Spinal cord (tissue), 9 donors: ENCODE measurements at regions not wholly inside any gene's neighbourhood (a gene's known extent, or its start where the extent isn't known, plus 50 kb on each side); places are given as distances from the start of the nearest gene placed in this dataset.
"Not testable (repeated sequence)": the region's sequence is repeated elsewhere in the genome, so short reads cannot be mapped to it uniquely, and the experiment has no call there.

ENCODE experiments used
- DNase-seq, 6 donors: peaks; one replicate each; pipeline versions ENCODE4 v3.0.0 to v3.0.0-alpha.2; 2013 to 2015; ENCODE audit warnings: low spot score in 6 of 6, low read depth in 4 of 6
- H3K27ac ChIP-seq: one replicate; pipeline ENCODE4 v1.5.1; 2013; ENCODE audit warnings: low read depth, low read length, control low read depth
- H3K27me3 ChIP-seq: one replicate; pipeline ENCODE4 v1.6.1; 2013; ENCODE audit warnings: low read length; ENCODE audit not compliant: control insufficient read depth, insufficient read depth
- H3K36me3 ChIP-seq: one replicate; pipeline ENCODE4 v1.6.1; 2013; ENCODE audit warnings: low read length; ENCODE audit not compliant: control insufficient read depth, insufficient read depth
- H3K4me1 ChIP-seq: one replicate; pipeline ENCODE4 v1.6.1; 2013; ENCODE audit warnings: low read length; ENCODE audit not compliant: control insufficient read depth, insufficient read depth
- H3K4me3 ChIP-seq: one replicate; pipeline ENCODE4 v1.5.1; 2013; ENCODE audit warnings: low read depth, low read length, control low read depth
- H3K9me3 ChIP-seq: one replicate; pipeline ENCODE4 v1.6.1; 2013; ENCODE audit warnings: low read length; ENCODE audit not compliant: control insufficient read depth, insufficient read depth
- WGBS: methylation state at CpG from one replicate; pipeline ENCODE4 v1.1.5; 2013; ENCODE audit warnings: missing lambda C conversion rate; ENCODE audit not compliant: insufficient coverage; 5-methylcytosine and 5-hydroxymethylcytosine counted together
- donor health status: healthy.

DNA sequence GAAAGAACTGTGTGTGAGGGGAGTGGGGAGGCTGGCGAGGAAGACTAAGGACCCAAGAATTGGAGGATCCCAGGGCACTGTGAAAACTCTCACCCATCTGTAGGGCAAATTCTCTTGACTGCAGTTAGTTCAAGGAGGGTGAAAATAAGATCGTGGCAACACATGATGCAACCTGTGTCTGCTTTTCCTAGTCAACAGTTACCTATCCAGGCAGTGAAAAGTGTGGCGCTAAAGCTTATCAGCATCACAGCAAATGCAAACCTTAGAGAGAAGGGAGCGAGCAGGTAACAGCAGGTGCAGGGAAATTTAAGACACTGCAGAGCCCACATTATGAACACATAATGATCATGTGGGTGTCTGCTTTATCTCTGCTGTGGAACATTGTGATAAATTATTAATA is 97.7 kb upstream of the SGK1 start:
- Histone ChIP-seq H3K9me3 (no peaks in the 10 kb centered on the region), H3K27me3 (no peaks in the 10 kb centered on the region), H3K27ac (no peak overlapping the region), H3K36me3 (no peaks in the 10 kb centered on the region), H3K4me3 (no peak overlapping the region), H3K4me1 (no peaks in the 10 kb centered on the region)
- 63% methylated on average over 1 of the region's 4 CpGs for WGBS
- DNase-seq: peak in 1 of 6 donors; percentile 67

DNA sequence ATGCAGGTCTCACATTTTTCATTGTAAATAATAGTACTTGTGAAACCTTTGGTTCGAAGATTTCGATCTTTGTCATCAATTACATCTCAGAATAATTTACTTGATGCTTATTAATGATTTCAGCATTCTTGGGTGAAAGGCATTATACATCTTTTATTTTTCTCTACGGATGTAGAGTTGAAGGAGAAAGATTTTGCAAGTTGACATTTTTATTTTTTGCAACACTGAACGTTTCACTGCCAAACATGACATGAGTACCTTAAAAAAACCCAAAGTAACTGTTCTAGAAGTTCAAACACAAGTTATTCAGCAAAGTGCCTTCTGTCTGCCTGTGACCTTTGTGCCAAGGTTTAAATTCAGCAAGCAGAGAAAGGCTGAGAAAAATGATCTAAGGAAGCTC is 97.3 kb upstream of the SGK1 start:
- H3K4me1 ChIP-seq: peaks cover under 1% of the 10 kb centered on the region
- no CpG with 5 or more reads among the region's 4 CpGs for WGBS
- no peak overlapping the region for H3K27ac ChIP-seq
- H3K27me3 ChIP-seq: no peaks in the 10 kb centered on the region
- H3K36me3 ChIP-seq: no peaks in the 10 kb centered on the region
- DNase-seq: no peak
- no peaks in the 10 kb centered on the region for H3K9me3 ChIP-seq
- no peak overlapping the region for H3K4me3 ChIP-seq

DNA sequence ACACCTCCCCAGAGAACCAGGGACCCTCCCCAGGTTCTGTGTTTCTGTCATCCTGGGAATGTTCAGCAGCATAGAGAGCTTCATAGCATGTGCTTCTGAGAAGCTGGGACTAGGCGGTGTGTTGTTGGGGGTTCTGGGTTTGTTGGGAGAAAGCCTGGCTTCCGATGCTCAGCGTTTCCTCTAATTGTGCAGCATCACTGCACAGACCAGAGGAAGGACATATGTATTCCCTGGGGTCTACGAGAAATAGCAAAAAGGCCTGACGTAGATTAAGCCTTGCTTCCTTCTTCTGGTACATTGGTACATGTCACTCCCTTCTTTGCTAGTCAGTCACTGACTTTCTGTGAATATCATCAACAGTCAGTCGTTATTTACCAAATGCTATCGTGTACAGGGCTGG is 96.9 kb upstream of the SGK1 start:
- WGBS: 76% methylated on average over 3 of the region's 7 CpGs
- Histone ChIP-seq H3K27me3 (no peaks in the 10 kb centered on the region), H3K4me3 (no peak overlapping the region), H3K36me3 (no peaks in the 10 kb centered on the region), H3K4me1 (peaks cover 3% of the 10 kb centered on the region), H3K27ac (no peak overlapping the region), H3K9me3 (no peaks in the 10 kb centered on the region)
- no peak for DNase-seq

- Histone ChIP-seq H3K36me3 (no peaks in the 10 kb centered on the region), H3K4me1 (peaks cover 3% of the 10 kb centered on the region), H3K9me3 (no peaks in the 10 kb centered on the region), H3K4me3 (no peak overlapping the region), H3K27me3 (no peaks in the 10 kb centered on the region), H3K27ac (no peak overlapping the region)
- no CpG with 5 or more reads among the region's 1 CpG for WGBS
- no peak for DNase-seq
Measured at GRCh38 chr6:134413241-134413643, 95.3 kb upstream of the SGK1 start.

- WGBS: 73% methylated on average over 1 of the region's 1 CpG
- no peaks in the 10 kb centered on the region for H3K36me3 ChIP-seq
- no peak overlapping the region for H3K4me3 ChIP-seq
- no peak overlapping the region for H3K27ac ChIP-seq
- H3K27me3 ChIP-seq: no peaks in the 10 kb centered on the region
- peak in 1 of 6 donors; percentile 19 for DNase-seq
- H3K4me1 ChIP-seq: peaks cover 3% of the 10 kb centered on the region
- H3K9me3 ChIP-seq: no peaks in the 10 kb centered on the region
Measured at GRCh38 chr6:134410541-134410940, 92.6 kb upstream of the SGK1 start.

DNA sequence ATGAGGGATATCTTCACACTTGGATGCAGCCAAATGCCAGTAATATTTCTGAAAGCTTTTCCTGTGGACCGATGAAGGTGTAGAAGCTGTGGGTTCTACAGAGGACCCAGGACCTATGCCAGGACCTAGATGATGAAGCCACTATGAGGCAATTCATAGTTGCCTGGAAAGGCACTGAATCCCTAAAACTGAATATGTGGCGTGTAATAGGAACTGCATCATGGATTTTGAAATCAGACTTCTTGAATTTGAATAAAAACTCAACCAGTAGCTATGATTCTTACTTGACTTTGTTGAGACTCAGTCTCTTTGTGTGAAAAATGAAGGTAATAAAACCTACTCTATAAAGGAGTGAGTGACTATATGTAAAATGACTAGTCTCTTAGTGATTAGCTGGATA is 89.9 kb upstream of the SGK1 start:
- H3K27ac ChIP-seq: no peak overlapping the region
- no peaks in the 10 kb centered on the region for H3K9me3 ChIP-seq
- H3K27me3 ChIP-seq: no peaks in the 10 kb centered on the region
- peaks cover 3% of the 10 kb centered on the region for H3K4me1 ChIP-seq
- WGBS: 91% methylated on average over 1 of the region's 2 CpGs
- DNase-seq: no peak
- H3K36me3 ChIP-seq: no peaks in the 10 kb centered on the region
- H3K4me3 ChIP-seq: no peak overlapping the region

- Histone ChIP-seq H3K4me3 (no peak overlapping the region), H3K9me3 (no peaks in the 10 kb centered on the region), H3K4me1 (peaks cover 3% of the 10 kb centered on the region), H3K27ac (no peak overlapping the region), H3K27me3 (no peaks in the 10 kb centered on the region), H3K36me3 (no peaks in the 10 kb centered on the region)
- no peak for DNase-seq
- WGBS: 98% methylated on average over 6 of the region's 7 CpGs
Measured at GRCh38 chr6:134406311-134406710, 88.4 kb upstream of the SGK1 start.

- Histone ChIP-seq H3K9me3 (no peaks in the 10 kb centered on the region), H3K4me1 (peaks cover 3% of the 10 kb centered on the region), H3K27ac (no peak overlapping the region), H3K27me3 (no peaks in the 10 kb centered on the region), H3K36me3 (no peaks in the 10 kb centered on the region), H3K4me3 (no peak overlapping the region)
- no peak for DNase-seq
- WGBS: 83% methylated on average over 1 of the region's 6 CpGs
Measured at GRCh38 chr6:134405386-134406087, 87.6 kb upstream of the SGK1 start.

DNA sequence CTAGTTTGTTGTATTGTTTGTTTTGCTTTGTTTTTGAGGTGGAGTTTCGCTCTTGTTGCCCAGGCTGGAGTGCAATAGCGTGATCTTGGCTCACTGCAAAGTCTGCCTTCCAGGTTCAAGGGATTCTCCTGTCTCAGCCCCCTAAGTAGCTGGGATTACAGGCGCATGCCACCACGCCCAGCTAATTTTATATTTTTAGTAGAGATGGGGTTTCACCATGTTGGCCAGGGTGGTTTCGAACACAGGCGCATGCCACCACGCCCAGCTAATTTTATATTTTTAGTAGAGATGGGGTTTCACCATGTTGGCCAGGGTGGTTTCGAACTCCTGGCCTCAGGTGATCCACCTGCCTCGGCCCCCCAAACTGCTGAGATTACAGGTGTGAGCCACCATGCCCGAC is 85.4 kb upstream of the SGK1 start:
- H3K4me3 ChIP-seq, H3K27ac ChIP-seq, DNase-seq, H3K4me1 ChIP-seq, H3K27me3 ChIP-seq, H3K9me3 ChIP-seq, H3K36me3 ChIP-seq: not testable (repeated sequence)
- 98% methylated on average over 6 of the region's 10 CpGs for WGBS

- Histone ChIP-seq H3K36me3 (no peaks in the 10 kb centered on the region), H3K27ac (no peak overlapping the region), H3K4me3 (no peak overlapping the region), H3K9me3 (no peaks in the 10 kb centered on the region), H3K4me1 (no peaks in the 10 kb centered on the region), H3K27me3 (no peaks in the 10 kb centered on the region)
- DNase-seq: no peak
- 76% methylated on average over 2 of the region's 2 CpGs for WGBS
Measured at GRCh38 chr6:134402372-134402984, 84.6 kb upstream of the SGK1 start.
